Bone marrow (tissue), 2 donors: ENCODE measurements at regions not wholly inside any gene's neighbourhood (a gene's known extent, or its start where the extent isn't known, plus 50 kb on each side); places are given as distances from the start of the nearest gene placed in this dataset.

Experiments used
- DNase-seq, 2 donors: peaks; one replicate each; lab custom pipeline; 2025; lab: John Stamatoyannopoulos, UW

GRCh38 chr20:6212903-6213302 lies 90.1 kb upstream of the FERMT1 start:
- no peak for DNase-seq

DNA sequence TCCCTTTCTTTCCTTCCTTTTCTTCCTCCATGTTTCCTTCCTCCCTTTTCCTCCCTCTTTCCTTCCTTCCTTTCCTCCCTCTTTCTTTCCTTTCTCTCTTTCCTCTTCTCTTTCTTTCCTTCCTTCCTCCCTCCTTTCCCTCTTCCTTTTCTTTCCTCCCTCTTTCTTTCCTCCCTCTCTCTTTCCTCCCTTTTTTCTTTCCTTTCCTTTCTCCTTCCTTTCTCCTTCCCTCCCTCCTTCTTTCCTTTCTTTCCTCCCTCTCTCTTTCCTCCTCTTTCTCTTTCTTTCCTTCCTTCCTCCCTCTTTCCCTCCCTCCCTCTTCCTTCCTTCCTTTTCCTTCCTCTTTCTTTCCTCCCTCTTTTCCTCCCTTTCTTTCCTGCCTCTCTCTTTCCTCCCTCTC lies 86.3 kb upstream of the FERMT1 start:
- no peak for DNase-seq

GRCh38 chr20:6200092-6200491 lies 77.3 kb upstream of the FERMT1 start:
- DNase-seq = no peak

GRCh38 chr20:6185268-6185667 lies 62.4 kb upstream of the FERMT1 start:
- DNase-seq = no peak

DNA sequence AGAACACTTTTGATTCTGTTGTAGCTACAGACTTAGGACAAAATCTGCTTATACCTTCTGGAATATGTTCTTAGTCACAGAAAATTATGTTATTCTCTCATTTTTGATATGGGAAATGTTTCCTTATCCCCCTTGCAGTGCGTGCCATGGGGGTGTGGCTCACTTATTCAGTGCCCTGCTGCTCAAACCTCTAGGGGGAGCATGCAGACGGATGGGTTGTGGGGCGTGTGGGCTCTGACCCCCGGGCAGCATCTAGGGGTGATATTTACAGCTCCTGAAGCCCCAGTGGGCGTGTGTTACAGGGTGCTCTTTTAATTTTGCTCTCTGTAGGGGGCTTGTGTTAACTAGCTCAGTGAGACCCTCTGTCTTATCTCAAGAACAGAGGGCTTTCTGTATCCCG lies 61.3 kb upstream of the FERMT1 start:
- DNase-seq = no peak

- no peak for DNase-seq
These were observed 57.7 kb upstream of the FERMT1 start for GRCh38 chr20:6180531-6180930.

DNA sequence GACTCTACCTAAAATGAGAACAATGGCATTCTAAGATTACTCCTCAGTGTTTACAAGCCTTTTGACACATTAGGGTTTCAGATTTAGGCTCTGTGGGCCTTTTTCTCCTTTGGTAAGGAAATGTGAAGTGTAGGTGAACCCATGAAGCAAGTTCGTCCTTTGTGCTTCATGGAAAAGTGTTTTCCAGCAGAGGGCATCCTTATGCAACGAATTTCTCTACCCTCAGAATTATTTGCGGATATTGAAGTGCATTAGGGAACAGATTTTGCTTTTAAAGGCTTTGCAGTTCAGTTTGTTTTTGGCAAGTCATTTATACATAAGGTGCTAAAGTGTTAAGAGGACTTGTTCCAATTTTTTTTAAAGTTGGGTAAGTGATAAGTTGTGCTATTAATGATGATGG lies 55.7 kb upstream of the FERMT1 start:
- no peak for DNase-seq

GRCh38 chr20:6173481-6173880 lies 50.7 kb upstream of the FERMT1 start:
- no peak for DNase-seq
